Activated CD4-positive, alpha-beta memory T cell treated with anti-CD3 and anti-CD28 coated beads, Interleukin-2, amount 10 ng/mL, durations not matched to agents 7 days and 5 days (primary cell): ENCODE measurements at regions not wholly inside any gene's neighbourhood (a gene's known extent, or its start where the extent isn't known, plus 50 kb on each side); places are given as distances from the start of the nearest gene placed in this dataset.

Source experiments
- CTCF ChIA-PET: fragments of 350-600 bp; sonication (Branson Sonifier 250); formaldehyde crosslinking; loops from one replicate; lab custom pipeline; 2021; ENCODE audit warnings: antibody characterized with exemption, inconsistent platforms; lab: Charles Lee
- POLR2A ChIA-PET: fragments of 350-600 bp; sonication (Branson Sonifier 250); formaldehyde crosslinking; loops from one replicate; lab custom pipeline; 2021; ENCODE audit warnings: antibody characterized with exemption; lab: Charles Lee
- DNase-seq: peaks from one replicate; pipeline ENCODE4 v3.0.0-alpha.2; 2020
- H3K27ac Mint-ChIP-seq: one replicate; pipeline ENCODE4 v1.8.0; 2021; ENCODE audit warnings: mild to moderate bottlenecking, mixed read lengths
- H3K27me3 Mint-ChIP-seq: one replicate; pipeline ENCODE4 v1.8.0; 2021; ENCODE audit warnings: mixed read lengths
- H3K36me3 Mint-ChIP-seq: one replicate; pipeline ENCODE4 v1.8.0; 2021; ENCODE audit warnings: low read depth, mixed read lengths
- H3K4me1 Mint-ChIP-seq: one replicate; pipeline ENCODE4 v1.8.0; 2021; ENCODE audit warnings: mixed read lengths
- H3K4me3 Mint-ChIP-seq: one replicate; pipeline ENCODE4 v1.8.0; 2021; ENCODE audit warnings: mild to moderate bottlenecking, mixed read lengths
- H3K9me3 Mint-ChIP-seq: one replicate; pipeline ENCODE4 v1.8.0; 2021; ENCODE audit warnings: mixed read lengths

GRCh38 chr4:33226783-33227182, 2506.6 kb downstream of the PCDH7 start:
- Mint-ChIP-seq H3K4me3 (no peak overlapping the region), H3K27ac (no peak overlapping the region), H3K4me1 (no peaks in the 10 kb centered on the region), H3K9me3 (peaks cover 8% of the 10 kb centered on the region), H3K27me3 (no peaks in the 10 kb centered on the region), H3K36me3 (no peaks in the 10 kb centered on the region)
- DNase-seq, result no peak
- CTCF ChIA-PET, result no interaction called here
- POLR2A ChIA-PET, result no interaction called here

- ChIA-PET CTCF (interaction anchor here (0.6 kb wide), 1 partner anchor 63 kb away, joined by 4 read pairs; no protein-coding TSS in a partner anchor), POLR2A (no interaction called here)
- no peaks in the 10 kb centered on the region for H3K4me1 Mint-ChIP-seq
- no peak overlapping the region for H3K4me3 Mint-ChIP-seq
- no peaks in the 10 kb centered on the region for H3K27me3 Mint-ChIP-seq
- H3K36me3 Mint-ChIP-seq, result no peaks in the 10 kb centered on the region
- H3K27ac Mint-ChIP-seq, result no peak overlapping the region
- H3K9me3 Mint-ChIP-seq, result peaks cover 13% of the 10 kb centered on the region
- DNase-seq, result no peak
Observed at GRCh38 chr4:33255094-33255493, 2534.9 kb downstream of the PCDH7 start.

- DNase-seq, result no peak
- H3K4me3 Mint-ChIP-seq, result no peak overlapping the region
- ChIA-PET POLR2A (no interaction called here), CTCF (interaction anchor here (0.6 kb wide), 1 partner anchor 62 kb away, joined by 4 read pairs; no protein-coding TSS in a partner anchor)
- H3K27me3 Mint-ChIP-seq, result no peaks in the 10 kb centered on the region
- no peak overlapping the region for H3K27ac Mint-ChIP-seq
- no peaks in the 10 kb centered on the region for H3K36me3 Mint-ChIP-seq
- peaks cover 11% of the 10 kb centered on the region for H3K9me3 Mint-ChIP-seq
- H3K4me1 Mint-ChIP-seq, result no peaks in the 10 kb centered on the region
Observed at GRCh38 chr4:33255507-33255906, 2535.3 kb downstream of the PCDH7 start.

- H3K36me3 Mint-ChIP-seq, result no peaks in the 10 kb centered on the region
- H3K4me3 Mint-ChIP-seq, result no peak overlapping the region
- no peaks in the 10 kb centered on the region for H3K4me1 Mint-ChIP-seq
- no peak overlapping the region for H3K27ac Mint-ChIP-seq
- ChIA-PET CTCF (no interaction called here), POLR2A (no interaction called here)
- H3K27me3 Mint-ChIP-seq, result no peaks in the 10 kb centered on the region
- H3K9me3 Mint-ChIP-seq, result peaks cover 4% of the 10 kb centered on the region
- no peak for DNase-seq
Observed at GRCh38 chr4:33262824-33263223, 2542.7 kb downstream of the PCDH7 start.

- no peak for DNase-seq
- Mint-ChIP-seq H3K9me3 (peaks cover 6% of the 10 kb centered on the region), H3K27ac (no peak overlapping the region), H3K4me1 (no peaks in the 10 kb centered on the region), H3K36me3 (no peaks in the 10 kb centered on the region), H3K27me3 (no peaks in the 10 kb centered on the region), H3K4me3 (no peak overlapping the region)
- POLR2A ChIA-PET, result no interaction called here
- CTCF ChIA-PET, result no interaction called here
Observed at GRCh38 chr4:33268776-33269175, 2548.6 kb downstream of the PCDH7 start.

- no peaks in the 10 kb centered on the region for H3K27me3 Mint-ChIP-seq
- peaks cover 5% of the 10 kb centered on the region for H3K9me3 Mint-ChIP-seq
- H3K4me3 Mint-ChIP-seq, result no peak overlapping the region
- DNase-seq, result no peak
- ChIA-PET CTCF (interaction anchor here (0.6 kb wide), 1 partner anchor 9 kb away, joined by 3 read pairs; no protein-coding TSS in a partner anchor), POLR2A (no interaction called here)
- H3K27ac Mint-ChIP-seq, result no peak overlapping the region
- no peaks in the 10 kb centered on the region for H3K36me3 Mint-ChIP-seq
- H3K4me1 Mint-ChIP-seq, result no peaks in the 10 kb centered on the region
Observed at GRCh38 chr4:33270403-33270802, 2550.2 kb downstream of the PCDH7 start.

GRCh38 chr4:33272722-33273121, 2552.6 kb downstream of the PCDH7 start:
- peaks cover 5% of the 10 kb centered on the region for H3K9me3 Mint-ChIP-seq
- H3K27ac Mint-ChIP-seq, result no peak overlapping the region
- ChIA-PET POLR2A (no interaction called here), CTCF (no interaction called here)
- DNase-seq, result no peak
- no peaks in the 10 kb centered on the region for H3K36me3 Mint-ChIP-seq
- H3K4me3 Mint-ChIP-seq, result no peak overlapping the region
- H3K4me1 Mint-ChIP-seq, result no peaks in the 10 kb centered on the region
- no peaks in the 10 kb centered on the region for H3K27me3 Mint-ChIP-seq

GRCh38 chr4:33283818-33284217, 2563.6 kb downstream of the PCDH7 start:
- no peak for DNase-seq
- no peaks in the 10 kb centered on the region for H3K4me1 Mint-ChIP-seq

GRCh38 chr4:33296876-33297455, 2576.8 kb downstream of the PCDH7 start:
- no peak for DNase-seq
- ChIA-PET POLR2A (no interaction called here), CTCF (no interaction called here)
- no peak overlapping the region for H3K27ac Mint-ChIP-seq
- H3K9me3 Mint-ChIP-seq, result peaks cover 8% of the 10 kb centered on the region
- H3K36me3 Mint-ChIP-seq, result no peaks in the 10 kb centered on the region
- H3K27me3 Mint-ChIP-seq, result no peaks in the 10 kb centered on the region
- H3K4me1 Mint-ChIP-seq, result no peaks in the 10 kb centered on the region
- no peak overlapping the region for H3K4me3 Mint-ChIP-seq

More at GRCh38 chr4:33283818-33284217, 2563.6 kb downstream of the PCDH7 start:
- peaks cover 17% of the 10 kb centered on the region for H3K9me3 Mint-ChIP-seq
- ChIA-PET CTCF (no interaction called here), POLR2A (no interaction called here)
- no peaks in the 10 kb centered on the region for H3K27me3 Mint-ChIP-seq
- no peaks in the 10 kb centered on the region for H3K36me3 Mint-ChIP-seq
- H3K27ac Mint-ChIP-seq, result no peak overlapping the region
- H3K4me3 Mint-ChIP-seq, result no peak overlapping the region

- peaks cover 6% of the 10 kb centered on the region for H3K9me3 Mint-ChIP-seq
- no peaks in the 10 kb centered on the region for H3K27me3 Mint-ChIP-seq
- H3K27ac Mint-ChIP-seq, result no peak overlapping the region
- H3K4me3 Mint-ChIP-seq, result no peak overlapping the region
- no peak for DNase-seq
- H3K4me1 Mint-ChIP-seq, result no peaks in the 10 kb centered on the region
- POLR2A ChIA-PET, result no interaction called here
- CTCF ChIA-PET, result no interaction called here
- no peaks in the 10 kb centered on the region for H3K36me3 Mint-ChIP-seq
Observed at GRCh38 chr4:33302321-33302720, 2582.2 kb downstream of the PCDH7 start.

- no peaks in the 10 kb centered on the region for H3K4me1 Mint-ChIP-seq
- no peak for DNase-seq
- POLR2A ChIA-PET, result no interaction called here
- CTCF ChIA-PET, result no interaction called here
- H3K9me3 Mint-ChIP-seq, result peaks cover 2% of the 10 kb centered on the region
- no peak overlapping the region for H3K4me3 Mint-ChIP-seq
- no peak overlapping the region for H3K27ac Mint-ChIP-seq
- no peaks in the 10 kb centered on the region for H3K27me3 Mint-ChIP-seq
- no peaks in the 10 kb centered on the region for H3K36me3 Mint-ChIP-seq
Observed at GRCh38 chr4:33306131-33306530, 2586.0 kb downstream of the PCDH7 start.

GRCh38 chr4:33316033-33316432, 2595.9 kb downstream of the PCDH7 start:
- no peak for DNase-seq
- ChIA-PET CTCF (no interaction called here), POLR2A (no interaction called here)
- H3K27ac Mint-ChIP-seq, result no peak overlapping the region
- peaks cover 24% of the 10 kb centered on the region for H3K9me3 Mint-ChIP-seq
- no peaks in the 10 kb centered on the region for H3K27me3 Mint-ChIP-seq
- H3K36me3 Mint-ChIP-seq, result no peaks in the 10 kb centered on the region
- no peaks in the 10 kb centered on the region for H3K4me1 Mint-ChIP-seq
- H3K4me3 Mint-ChIP-seq, result no peak overlapping the region

GRCh38 chr4:33316578-33316977, 2596.4 kb downstream of the PCDH7 start:
- Mint-ChIP-seq H3K36me3 (no peaks in the 10 kb centered on the region), H3K27me3 (no peaks in the 10 kb centered on the region), H3K9me3 (peaks cover 24% of the 10 kb centered on the region), H3K4me1 (no peaks in the 10 kb centered on the region), H3K4me3 (no peak overlapping the region), H3K27ac (no peak overlapping the region)
- DNase-seq, result no peak
- ChIA-PET CTCF (no interaction called here), POLR2A (no interaction called here)

GRCh38 chr4:33323393-33323792, 2603.2 kb downstream of the PCDH7 start:
- POLR2A ChIA-PET, result no interaction called here
- CTCF ChIA-PET, result no interaction called here
- no peak for DNase-seq
- Mint-ChIP-seq H3K4me3 (no peak overlapping the region), H3K36me3 (no peaks in the 10 kb centered on the region), H3K9me3 (peaks cover 2% of the 10 kb centered on the region), H3K27me3 (no peaks in the 10 kb centered on the region), H3K27ac (no peak overlapping the region), H3K4me1 (no peaks in the 10 kb centered on the region)
